ENCODE measurements at regions not wholly inside any gene's neighbourhood (a gene's known extent, or its start where the extent isn't known, plus 50 kb on each side); places are given as distances from the start of the nearest gene placed in this dataset.
"Not testable (repeated sequence)": the region's sequence is repeated elsewhere in the genome, so short reads cannot be mapped to it uniquely, and the experiment has no call there.

- H3K27me3 ChIP-seq (ENCODE audit: insufficient read depth, low read length); H3K4me2 ChIP-seq (ENCODE audit: low read length); DNase-seq (ENCODE audit: low read depth, low spot score); H3K9ac ChIP-seq (ENCODE audit: low read length); H4K20me1 ChIP-seq (ENCODE audit: insufficient read depth); H3K4me1 ChIP-seq (ENCODE audit: control insufficient read depth in 1 of 2, insufficient read depth in 2 of 2, low read length in 2 of 2); H3K9me2 ChIP-seq (ENCODE audit: insufficient read depth); H3K79me2 ChIP-seq (ENCODE audit: insufficient read depth, low read length); H3K27ac ChIP-seq (ENCODE audit: low read depth, low read length); RAD21 ChIA-PET (ENCODE audit: low non-redundant PET in 1 of 2, low total read pairs in 2 of 2, uncharacterized antibody in 2 of 2, unreplicated experiment in 2 of 2); CTCF ChIA-PET; intact Hi-C loops (cut with micrococcal nuclease); H2AFZ ChIP-seq (ENCODE audit: low read depth, low read length, poor library complexity, severe bottlenecking); POLR2A ChIA-PET; H3K36me3 ChIP-seq (ENCODE audit: control insufficient read depth in 1 of 2, insufficient read depth in 2 of 2, low read length in 2 of 2); ATAC-seq; BruUV-seq (replicated peaks); H3K9me3 ChIP-seq (ENCODE audit: control insufficient read depth in 1 of 2, insufficient read depth in 1 of 2, low read depth in 1 of 2, low read length in 2 of 2); H3K4me3 ChIP-seq (replicated peaks in 1 of 2; ENCODE audit: low read depth in 1 of 2, low read length in 2 of 2): not testable (repeated sequence)
Observed at GRCh38 chr15:59803293-59803966, 114.3 kb upstream of the BNIP2 start.

GRCh38 chr15:59801649-59802048, 112.5 kb upstream of the BNIP2 start:
- DNase-seq (ENCODE audit: low read depth, low spot score) (no peak), ATAC-seq (no peak)
- Histone ChIP-seq H3K27ac (ENCODE audit: low read depth, low read length) (no peak overlapping the region), H3K9me2 (ENCODE audit: insufficient read depth) (no peaks in the 10 kb centered on the region), H3K9me3 (ENCODE audit: control insufficient read depth in 1 of 2, insufficient read depth in 1 of 2, low read depth in 1 of 2, low read length in 2 of 2) (no peaks in the 10 kb centered on the region), H3K36me3 (ENCODE audit: control insufficient read depth in 1 of 2, insufficient read depth in 2 of 2, low read length in 2 of 2) (no peaks in the 10 kb centered on the region), H2AFZ (ENCODE audit: low read depth, low read length, poor library complexity, severe bottlenecking) (no peak overlapping the region), H3K9ac (ENCODE audit: low read length) (no peak overlapping the region), H3K4me3 (replicated peaks in 1 of 2; ENCODE audit: low read depth in 1 of 2, low read length in 2 of 2) (no peak overlapping the region), H3K27me3 (ENCODE audit: insufficient read depth, low read length) (peaks cover 11% of the 10 kb centered on the region; the same call in 1 of the 2 replicates), H3K79me2 (ENCODE audit: insufficient read depth, low read length) (no peaks in the 10 kb centered on the region), H3K4me2 (ENCODE audit: low read length) (no peak overlapping the region), H3K4me1 (ENCODE audit: control insufficient read depth in 1 of 2, insufficient read depth in 2 of 2, low read length in 2 of 2) (no peaks in the 10 kb centered on the region), H4K20me1 (ENCODE audit: insufficient read depth) (no peaks in the 10 kb centered on the region)
- BruUV-seq (replicated peaks) = no TSS peak
- no peak for TF ChIP-seq SP1 (IDR thresholded peaks at IDR 0.05; ENCODE audit: low read depth)
- TF ChIP-seq RAD21 (IDR thresholded peaks at IDR 0.05; ENCODE audit: low read depth) = no peak
- TF ChIP-seq, protein P1, sequence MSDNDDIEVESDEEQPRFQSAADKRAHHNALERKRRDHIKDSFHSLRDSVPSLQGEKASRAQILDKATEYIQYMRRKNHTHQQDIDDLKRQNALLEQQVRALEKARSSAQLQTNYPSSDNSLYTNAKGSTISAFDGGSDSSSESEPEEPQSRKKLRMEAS (IDR thresholded peaks at IDR 0.05) = no peak
- no peak for TF ChIP-seq ELF1 (IDR thresholded peaks at IDR 0.05; ENCODE audit: borderline replicate concordance, low read depth)
- TF ChIP-seq, protein P2, sequence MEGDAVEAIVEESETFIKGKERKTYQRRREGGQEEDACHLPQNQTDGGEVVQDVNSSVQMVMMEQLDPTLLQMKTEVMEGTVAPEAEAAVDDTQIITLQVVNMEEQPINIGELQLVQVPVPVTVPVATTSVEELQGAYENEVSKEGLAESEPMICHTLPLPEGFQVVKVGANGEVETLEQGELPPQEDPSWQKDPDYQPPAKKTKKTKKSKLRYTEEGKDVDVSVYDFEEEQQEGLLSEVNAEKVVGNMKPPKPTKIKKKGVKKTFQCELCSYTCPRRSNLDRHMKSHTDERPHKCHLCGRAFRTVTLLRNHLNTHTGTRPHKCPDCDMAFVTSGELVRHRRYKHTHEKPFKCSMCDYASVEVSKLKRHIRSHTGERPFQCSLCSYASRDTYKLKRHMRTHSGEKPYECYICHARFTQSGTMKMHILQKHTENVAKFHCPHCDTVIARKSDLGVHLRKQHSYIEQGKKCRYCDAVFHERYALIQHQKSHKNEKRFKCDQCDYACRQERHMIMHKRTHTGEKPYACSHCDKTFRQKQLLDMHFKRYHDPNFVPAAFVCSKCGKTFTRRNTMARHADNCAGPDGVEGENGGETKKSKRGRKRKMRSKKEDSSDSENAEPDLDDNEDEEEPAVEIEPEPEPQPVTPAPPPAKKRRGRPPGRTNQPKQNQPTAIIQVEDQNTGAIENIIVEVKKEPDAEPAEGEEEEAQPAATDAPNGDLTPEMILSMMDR (IDR thresholded peaks at IDR 0.05 in 2 of 3, conservative IDR thresholded peaks at IDR 0.05 in 1 of 3; ENCODE audit: borderline replicate concordance in 1 of 3, insufficient read depth in 1 of 3, low read depth in 2 of 3, low read length in 2 of 3) = no peak
- no peak for TF ChIP-seq EGR1 (IDR thresholded peaks at IDR 0.05; ENCODE audit: low read depth)
- no peak for TF ChIP-seq EZH2 (IDR thresholded peaks at IDR 0.05)
- no peak for TF ChIP-seq POLR2A (IDR thresholded peaks at IDR 0.05; ENCODE audit: borderline replicate concordance, extremely low read depth, insufficient read depth, insufficient read length)
- no peak for TF ChIP-seq SRF (IDR thresholded peaks at IDR 0.05; ENCODE audit: low read depth)
- TF ChIP-seq JUND (IDR thresholded peaks at IDR 0.05) = no peak
- TF ChIP-seq TCF7L2 (IDR thresholded peaks at IDR 0.05; ENCODE audit: borderline replicate concordance, extremely low read depth, insufficient read depth, insufficient read length) = no peak
- no peak for TF ChIP-seq ZFX (IDR thresholded peaks at IDR 0.05)
- no peak for TF ChIP-seq FOSL1 (IDR thresholded peaks at IDR 0.05; ENCODE audit: low read depth)
- no peak for TF ChIP-seq CBX3 (IDR thresholded peaks at IDR 0.05; ENCODE audit: low read depth)
- no peak for TF ChIP-seq EZH2phosphoT487 (IDR thresholded peaks at IDR 0.05; ENCODE audit: borderline replicate concordance)
- TF ChIP-seq ZNF274 (IDR thresholded peaks at IDR 0.05; ENCODE audit: low read depth, low read length) = no peak
- TF ChIP-seq ZBTB33 (IDR thresholded peaks at IDR 0.05; ENCODE audit: extremely low read depth, insufficient replicate concordance, low read length) = no peak
- POLR2A ChIA-PET = no interaction called here
- intact Hi-C loops (cut with micrococcal nuclease) = no loop called here
- RAD21 ChIA-PET (ENCODE audit: low non-redundant PET in 1 of 2, low total read pairs in 2 of 2, uncharacterized antibody in 2 of 2, unreplicated experiment in 2 of 2) = no interaction called here
- CTCF ChIA-PET = no interaction called here

Measured in HCT116 (cell line).